ENCODE measurements at regions not wholly inside any gene's neighbourhood (a gene's known extent, or its start where the extent isn't known, plus 50 kb on each side); places are given as distances from the start of the nearest gene placed in this dataset.

DNA sequence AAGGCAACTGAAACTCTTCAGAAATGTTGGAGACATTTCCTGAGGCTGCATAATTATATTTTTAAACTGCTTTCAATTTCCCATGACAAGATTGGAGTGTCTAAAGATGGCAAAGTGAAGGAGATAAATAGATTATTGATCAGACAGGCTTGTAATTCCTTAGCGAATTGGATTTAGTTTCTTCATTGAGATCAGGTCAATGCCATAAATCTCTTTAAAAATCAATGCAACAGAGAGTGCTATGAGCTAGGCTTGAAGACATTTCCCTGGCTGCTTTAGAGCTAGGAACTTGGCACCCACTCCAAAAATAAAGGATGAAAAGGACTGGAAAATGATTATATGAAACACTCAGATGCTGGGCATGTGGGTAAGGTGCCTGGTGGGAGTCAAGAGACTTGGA is 828.4 kb downstream of the TLR4 start:
- TF ChIP-seq CTCF (IDR thresholded peaks at IDR 0.05) (no peak), EP300 (IDR thresholded peaks at IDR 0.05) (no peak), POLR2A (IDR thresholded peaks at IDR 0.05) (no peak)

Data from upper lobe of left lung (tissue), 4 donors.